HG02678 (cell line): ENCODE measurements at regions not wholly inside any gene's neighbourhood (a gene's known extent, or its start where the extent isn't known, plus 50 kb on each side); places are given as distances from the start of the nearest gene placed in this dataset.
A peak's percentile ranks its signal among the peaks of the same experiment; 100 is the strongest.

Experiments
- ATAC-seq: cut with Tn5 transposase; IDR thresholded peaks from one replicate; pipeline ENCODE4 v1.9.1; 2021; ENCODE audit warnings: mild to moderate bottlenecking, moderate library complexity; ENCODE audit not compliant: unreplicated experiment

GRCh38 chr20:11727708-11728107, 190.0 kb upstream of the BTBD3 start:
- ATAC-seq = no peak

- no peak for ATAC-seq
Observed at GRCh38 chr20:11728937-11729336, 188.8 kb upstream of the BTBD3 start.

DNA sequence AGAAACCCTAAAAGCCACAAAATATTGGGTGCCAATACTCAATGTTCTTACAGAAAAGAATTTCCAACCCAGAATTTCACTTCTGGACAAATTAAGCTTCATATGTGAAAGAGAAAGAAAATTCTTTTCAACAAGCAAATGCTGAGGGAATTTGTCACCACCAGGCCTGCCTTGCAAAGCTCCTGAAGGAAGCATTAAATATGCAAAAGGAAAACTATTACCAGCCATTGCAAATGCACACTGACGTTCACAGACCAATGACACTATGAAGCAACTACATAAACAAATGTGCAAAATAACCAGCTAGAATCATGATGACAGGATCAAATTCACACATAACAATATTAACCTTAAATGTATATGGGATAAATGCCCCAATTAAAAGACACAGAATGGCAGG, 187.9 kb upstream of the BTBD3 start:
- no peak for ATAC-seq

- ATAC-seq = no peak
Observed at GRCh38 chr20:11734431-11734830, 183.3 kb upstream of the BTBD3 start.

DNA sequence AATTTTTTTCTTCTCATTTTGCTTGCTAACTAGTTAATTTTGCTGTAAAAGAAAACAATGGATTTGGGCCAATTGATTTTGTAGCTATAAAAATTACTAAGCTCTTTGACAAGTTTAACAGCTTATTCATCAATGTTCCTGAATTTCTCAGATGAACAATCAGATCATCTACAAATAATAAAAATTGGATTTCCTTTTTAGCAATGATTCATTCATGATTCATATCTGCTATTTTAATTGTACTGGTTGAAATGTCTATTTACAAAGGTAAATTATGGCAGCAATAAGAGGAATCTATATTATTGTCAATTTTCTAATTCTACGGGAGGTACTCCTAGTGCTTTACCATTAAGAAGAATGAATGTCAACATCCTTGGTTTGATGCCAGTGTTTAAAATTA, 178.8 kb upstream of the BTBD3 start:
- ATAC-seq = no peak

- ATAC-seq = no peak
Observed at GRCh38 chr20:11740975-11741374, 176.7 kb upstream of the BTBD3 start.

- no peak for ATAC-seq
Observed at GRCh38 chr20:11745145-11745544, 172.5 kb upstream of the BTBD3 start.

DNA sequence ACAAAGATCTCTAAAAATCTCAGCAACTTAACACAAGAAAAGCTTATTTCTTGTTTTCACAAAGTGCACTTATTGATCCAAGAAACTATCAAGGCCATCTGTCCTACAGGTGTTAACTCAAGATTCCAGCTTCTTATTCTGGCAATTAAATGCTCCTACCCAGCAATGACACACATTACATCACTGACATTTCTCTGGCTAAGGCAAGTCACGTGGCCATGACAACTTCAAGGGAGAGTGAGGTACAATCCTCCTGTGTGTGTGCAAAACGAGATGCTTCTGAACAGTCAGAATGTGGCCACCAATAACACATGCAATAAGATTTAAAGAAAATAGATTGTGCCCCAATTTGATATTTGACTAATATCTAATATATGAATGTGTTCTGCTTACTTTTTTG, 169.3 kb upstream of the BTBD3 start:
- no peak for ATAC-seq

- ATAC-seq = no peak
Observed at GRCh38 chr20:11752336-11752735, 165.4 kb upstream of the BTBD3 start.

GRCh38 chr20:11753155-11753554, 164.5 kb upstream of the BTBD3 start:
- no peak for ATAC-seq

- ATAC-seq = no peak
Observed at GRCh38 chr20:11754451-11754850, 163.2 kb upstream of the BTBD3 start.

DNA sequence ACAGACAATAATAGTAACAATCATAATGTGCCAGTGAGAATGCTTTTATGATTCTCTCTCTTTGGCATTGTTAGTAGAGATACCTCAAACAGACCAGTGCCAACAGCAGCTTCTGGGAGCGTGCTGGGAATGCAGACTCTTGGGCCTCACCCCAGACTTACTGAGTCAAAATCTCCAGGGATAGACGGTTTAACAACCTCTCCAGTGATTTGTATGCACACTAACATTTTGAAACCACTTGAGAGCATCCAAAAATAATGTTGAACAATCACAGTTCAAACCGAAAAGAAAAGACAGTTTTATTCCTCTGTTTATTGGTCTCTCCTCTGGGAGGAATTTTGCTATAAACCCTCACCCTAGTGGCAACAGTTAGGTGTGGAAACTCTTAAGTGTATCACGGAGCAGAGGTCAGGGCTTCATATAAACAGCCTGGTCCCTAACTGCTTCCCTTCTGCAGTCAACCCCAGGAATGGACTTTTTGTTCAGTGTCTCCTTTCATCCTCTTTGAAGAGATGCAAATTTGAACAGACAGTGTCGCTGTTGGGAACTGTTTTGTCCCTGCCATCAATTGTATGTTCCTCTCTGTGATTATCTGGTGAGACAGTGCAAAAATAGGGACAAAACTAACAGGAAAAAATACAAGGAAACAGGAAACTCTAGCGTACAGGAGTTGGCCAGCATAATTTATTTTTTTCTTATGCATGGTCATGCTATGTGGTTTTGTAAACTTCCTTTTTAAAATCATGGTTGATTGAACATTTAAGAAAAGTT, 162.4 kb upstream of the BTBD3 start:
- no peak for ATAC-seq

DNA sequence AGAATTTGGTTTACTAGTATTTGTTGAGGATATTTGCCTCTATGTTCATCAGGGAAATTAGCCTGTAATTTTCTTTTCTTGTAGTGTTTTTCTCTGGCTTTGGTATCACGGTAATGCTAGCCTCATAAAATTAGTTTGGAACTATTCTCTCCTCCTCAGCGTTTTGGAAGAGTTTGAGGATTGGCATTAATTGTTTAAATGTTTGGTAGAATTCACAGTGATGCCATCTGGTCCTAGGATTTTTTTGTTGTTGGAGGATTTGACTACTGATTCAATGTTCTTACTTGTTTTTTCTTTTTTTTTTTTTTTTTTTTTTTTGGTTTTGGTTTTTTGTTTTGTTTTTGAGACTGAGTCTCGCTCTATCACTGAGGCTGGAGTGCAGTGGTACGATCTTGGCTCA, 156.2 kb upstream of the BTBD3 start:
- no peak for ATAC-seq

- no peak for ATAC-seq
Observed at GRCh38 chr20:11766961-11767360, 150.7 kb upstream of the BTBD3 start.

- ATAC-seq = no peak
Observed at GRCh38 chr20:11769825-11770224, 147.9 kb upstream of the BTBD3 start.

- ATAC-seq = no peak
Observed at GRCh38 chr20:11772226-11772730, 145.4 kb upstream of the BTBD3 start.

DNA sequence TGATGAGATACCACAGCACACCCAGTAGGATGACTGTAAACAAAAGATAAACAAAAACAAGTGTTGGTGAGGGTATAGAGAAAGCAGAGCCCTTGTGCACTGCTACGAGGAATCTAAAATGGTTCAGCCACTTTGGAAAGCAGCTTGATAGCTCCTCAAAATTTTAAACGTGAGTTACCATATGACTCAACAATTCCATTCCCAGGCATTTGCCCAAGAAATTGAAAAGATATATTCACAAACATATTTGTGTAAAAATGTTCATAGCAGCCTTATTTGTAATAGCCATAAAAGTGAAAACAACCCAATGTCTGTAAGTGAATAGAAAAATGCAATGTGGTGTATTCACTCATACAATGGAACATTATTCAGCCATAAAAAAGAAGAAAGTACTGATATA, 141.0 kb upstream of the BTBD3 start:
- ATAC-seq = no peak

DNA sequence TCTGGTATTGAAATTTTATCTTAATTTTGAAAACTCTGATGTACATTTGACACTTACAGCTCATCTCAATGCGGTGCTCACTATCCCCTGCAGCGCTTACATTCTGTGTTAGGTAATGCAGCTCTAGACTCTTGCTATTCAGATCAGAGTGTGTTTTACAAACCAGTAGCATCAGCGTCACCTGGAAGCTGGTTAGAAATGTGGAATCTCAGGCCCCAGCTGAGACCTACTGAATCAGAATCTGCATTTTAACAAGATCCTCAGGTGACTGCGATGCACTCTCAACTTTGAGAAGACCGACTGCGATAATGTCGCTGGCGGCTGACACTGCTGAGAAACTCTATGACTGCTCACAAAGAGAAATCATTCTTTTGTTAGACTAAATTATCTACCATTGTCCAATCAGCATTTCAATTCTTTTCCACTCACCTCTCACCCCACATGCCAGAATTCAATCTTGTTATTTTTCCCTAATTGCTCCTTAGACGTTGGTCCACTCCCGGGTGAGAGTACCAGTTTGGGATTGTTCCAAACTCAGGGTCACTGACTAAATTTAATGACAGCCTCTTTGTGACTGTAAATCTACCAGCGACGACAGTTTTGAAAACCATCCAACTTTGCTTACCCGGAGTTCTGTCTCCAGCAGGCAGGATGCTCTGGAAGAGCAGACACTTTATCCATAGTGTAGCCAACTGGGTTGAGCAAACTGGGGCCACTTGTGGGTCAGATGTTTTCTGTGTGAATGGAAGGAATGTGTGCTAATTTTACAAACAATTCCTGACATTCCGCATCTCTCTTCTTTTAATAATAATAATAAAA, 140.1 kb upstream of the BTBD3 start:
- ATAC-seq = no peak

DNA sequence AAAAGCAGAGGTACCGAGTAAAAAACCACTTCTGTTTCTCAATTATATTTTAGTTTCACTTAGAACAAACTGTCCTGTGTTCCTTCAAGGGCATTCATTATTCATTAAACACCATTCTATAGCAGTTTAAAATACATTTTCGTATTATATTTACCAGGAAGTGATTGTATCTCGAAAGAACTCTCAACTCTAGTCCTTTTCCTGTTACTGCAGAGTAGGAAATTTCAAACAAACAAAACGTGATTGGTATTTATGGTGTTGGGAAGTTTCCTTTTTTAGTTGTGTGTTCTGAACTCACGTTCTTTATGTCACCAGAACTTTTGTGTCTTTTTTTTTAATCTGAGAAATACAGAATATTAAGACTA, 139.5 kb upstream of the BTBD3 start:
- ATAC-seq = no peak

- peak; percentile 75 for ATAC-seq
Observed at GRCh38 chr20:11780765-11781369, 136.8 kb upstream of the BTBD3 start.

DNA sequence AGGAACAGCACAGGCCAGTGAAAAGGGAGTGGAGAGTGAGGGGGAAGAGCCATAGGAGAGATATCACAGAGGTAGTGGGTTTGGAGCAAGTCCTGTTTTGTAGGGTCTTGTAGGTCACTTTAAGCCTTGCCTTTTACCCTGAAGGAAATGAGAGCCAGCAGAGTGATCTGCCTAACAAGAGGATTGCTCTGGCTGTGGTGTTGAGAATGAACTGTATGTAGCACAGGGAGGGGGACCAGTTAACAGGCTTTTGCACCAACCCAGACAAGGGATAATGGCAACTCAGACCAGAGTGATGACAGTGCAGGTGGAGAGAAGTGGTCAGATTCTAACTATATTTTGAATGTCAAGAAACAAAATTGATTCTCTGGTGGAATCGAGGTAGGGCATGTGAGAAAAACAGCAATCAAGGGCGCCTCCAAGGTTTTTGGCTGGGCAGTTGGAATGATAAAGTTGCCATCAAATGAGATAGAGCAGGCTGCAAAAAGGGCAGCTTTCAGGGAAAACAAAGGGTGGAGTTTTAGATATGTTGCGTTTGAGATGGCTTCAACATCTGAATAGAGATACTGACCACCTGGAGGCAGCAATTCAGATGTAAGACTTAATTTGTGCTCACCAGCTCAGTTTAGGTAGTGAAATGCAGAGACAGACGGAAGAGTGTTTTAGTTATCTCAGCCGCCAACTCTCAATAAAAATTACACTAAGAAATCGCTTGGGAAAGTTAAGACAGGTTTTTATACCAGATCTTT, 134.4 kb upstream of the BTBD3 start:
- no peak for ATAC-seq
